Endodermal cell (in vitro differentiated cells): ENCODE measurements at regions not wholly inside any gene's neighbourhood (a gene's known extent, or its start where the extent isn't known, plus 50 kb on each side); places are given as distances from the start of the nearest gene placed in this dataset.
"Not testable (repeated sequence)": the region's sequence is repeated elsewhere in the genome, so short reads cannot be mapped to it uniquely, and the experiment has no call there.

Source experiments
- DNase-seq: peaks from one replicate; pipeline ENCODE4 v3.0.0-alpha.2; 2017
- H3K27ac ChIP-seq: 2 replicates; pipeline ENCODE4 v1.5.1; 2013; ENCODE audit warnings: mild to moderate bottlenecking, low read depth, low read length, moderate library complexity
- H3K27me3 ChIP-seq: 2 replicates; pipeline ENCODE4 v1.6.1; 2013; ENCODE audit warnings: mild to moderate bottlenecking, low read length, moderate library complexity; ENCODE audit not compliant: insufficient read depth, control insufficient read depth, poor library complexity, severe bottlenecking
- H3K36me3 ChIP-seq: 2 replicates; pipeline ENCODE4 v1.7.0; 2013; ENCODE audit warnings: mild to moderate bottlenecking, low read length, moderate library complexity; ENCODE audit not compliant: control insufficient read depth, insufficient read depth
- H3K4me1 ChIP-seq: one replicate; pipeline ENCODE4 v1.7.0; 2013; ENCODE audit warnings: low read length; ENCODE audit not compliant: control insufficient read depth, insufficient read depth
- H3K4me3 ChIP-seq: 2 replicates; pipeline ENCODE4 v1.5.1; 2013; ENCODE audit warnings: mild to moderate bottlenecking, low read length, moderate library complexity
- H3K9ac ChIP-seq: 2 replicates; pipeline ENCODE4 v1.6.1; 2013; ENCODE audit warnings: mild to moderate bottlenecking, low read length, moderate library complexity; ENCODE audit not compliant: poor library complexity, severe bottlenecking; ENCODE audit errors: extremely low read depth
- H3K9me3 ChIP-seq: 2 replicates; pipeline ENCODE4 v1.6.1; 2013; ENCODE audit warnings: mild to moderate bottlenecking, low read length, moderate library complexity; ENCODE audit not compliant: control insufficient read depth
- H3K27ac Mint-ChIP-seq: 2 replicates; pipeline ENCODE4 v1.8.0; 2020; ENCODE audit warnings: mixed read lengths
- H3K27me3 Mint-ChIP-seq: 2 replicates; pipeline ENCODE4 v1.8.0; 2021; ENCODE audit warnings: mild to moderate bottlenecking, mixed read lengths; ENCODE audit not compliant: insufficient read depth
- H3K36me3 Mint-ChIP-seq: 2 replicates; pipeline ENCODE4 v1.8.0; 2020; ENCODE audit warnings: low read depth, mixed read lengths
- H3K4me1 Mint-ChIP-seq: 2 replicates; pipeline ENCODE4 v1.8.0; 2020; ENCODE audit warnings: mixed read lengths
- H3K4me3 Mint-ChIP-seq: 2 replicates; pipeline ENCODE4 v1.8.0; 2020; ENCODE audit warnings: mild to moderate bottlenecking, moderate library complexity, mixed read lengths
- H3K9me3 Mint-ChIP-seq: 2 replicates; pipeline ENCODE4 v1.8.0; 2020; ENCODE audit warnings: mild to moderate bottlenecking, mixed read lengths
- WGBS, 2 experiments: methylation state at CpG; one replicate each; pipeline versions ENCODE4 v1.1.5 to v1.1.7; 2013; ENCODE audit warnings: missing lambda C conversion rate in 2 of 2, mixed read lengths in 1 of 2; ENCODE audit not compliant: insufficient coverage in 1 of 2, insufficient read length in 1 of 2; 5-methylcytosine and 5-hydroxymethylcytosine counted together
- TF ChIP-seq, protein P1 (sequence below): fragments of 200-600 bp; sonication (generic); conservative IDR thresholded peaks from 2 replicates; pipeline ENCODE4 v1.5.0; 2021; ENCODE audit warnings: antibody characterized with exemption, mild to moderate bottlenecking

DNA sequence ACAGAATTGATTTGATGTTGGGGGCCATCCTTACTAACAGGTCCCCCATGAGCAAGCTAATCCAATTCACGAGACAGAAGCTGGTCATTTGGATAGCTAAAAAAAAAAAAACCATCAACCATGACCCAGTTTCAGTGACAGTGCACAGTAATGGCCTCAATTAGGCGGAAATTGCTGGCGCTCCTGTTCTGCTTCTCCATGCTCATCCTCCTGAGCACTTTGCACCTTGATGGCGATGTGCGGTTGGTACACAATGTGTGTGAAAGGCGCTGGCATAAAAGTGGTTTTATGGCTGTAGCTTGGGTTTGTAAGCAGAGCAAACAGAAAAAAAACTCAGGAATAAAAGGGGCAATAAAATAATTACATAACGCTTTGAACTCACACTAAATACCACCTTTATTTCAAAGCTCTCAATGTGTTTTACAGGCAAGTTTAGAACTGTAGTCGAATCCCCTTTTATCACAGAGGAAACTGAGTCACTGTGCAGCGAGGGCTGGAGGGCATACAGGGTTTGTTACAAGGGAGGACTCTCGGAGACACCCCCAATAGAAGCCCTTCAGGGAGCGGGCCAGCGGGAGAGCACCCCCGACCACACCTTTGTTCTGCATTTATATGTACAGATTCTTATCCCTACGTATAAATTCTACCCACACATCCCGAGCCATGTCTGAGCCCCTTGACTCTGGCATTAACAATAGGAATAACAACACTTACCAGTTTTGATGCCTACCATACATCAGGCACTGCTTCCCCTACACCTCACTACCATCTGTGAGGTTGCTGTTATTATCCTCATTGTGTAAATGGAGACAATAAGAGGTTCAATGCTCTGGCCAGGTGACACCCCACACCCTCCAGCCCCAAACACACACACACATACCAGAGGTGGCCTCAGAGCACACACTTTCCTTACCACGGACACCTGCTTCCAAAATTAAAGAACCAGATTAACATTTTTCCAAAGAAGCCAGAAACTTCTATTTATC, 213.5 kb upstream of the IRF2BP2 start:
- Histone ChIP-seq H3K4me3 (no peak overlapping the region), H3K9me3 (no peaks in the 10 kb centered on the region), H3K4me1 (no peaks in the 10 kb centered on the region), H3K9ac (no peak overlapping the region), H3K27me3 (peaks cover 12% of the 10 kb centered on the region), H3K27ac (no peak overlapping the region), H3K36me3 (no peaks in the 10 kb centered on the region)
- no peak overlapping the region for H3K4me3 Mint-ChIP-seq
- no peak overlapping the region for H3K27ac Mint-ChIP-seq
- H3K27me3 Mint-ChIP-seq: peaks cover 3% of the 10 kb centered on the region
- DNase-seq: no peak
- H3K9me3 Mint-ChIP-seq: no peaks in the 10 kb centered on the region
- H3K4me1 Mint-ChIP-seq: no peaks in the 10 kb centered on the region
- TF ChIP-seq, protein P1, sequence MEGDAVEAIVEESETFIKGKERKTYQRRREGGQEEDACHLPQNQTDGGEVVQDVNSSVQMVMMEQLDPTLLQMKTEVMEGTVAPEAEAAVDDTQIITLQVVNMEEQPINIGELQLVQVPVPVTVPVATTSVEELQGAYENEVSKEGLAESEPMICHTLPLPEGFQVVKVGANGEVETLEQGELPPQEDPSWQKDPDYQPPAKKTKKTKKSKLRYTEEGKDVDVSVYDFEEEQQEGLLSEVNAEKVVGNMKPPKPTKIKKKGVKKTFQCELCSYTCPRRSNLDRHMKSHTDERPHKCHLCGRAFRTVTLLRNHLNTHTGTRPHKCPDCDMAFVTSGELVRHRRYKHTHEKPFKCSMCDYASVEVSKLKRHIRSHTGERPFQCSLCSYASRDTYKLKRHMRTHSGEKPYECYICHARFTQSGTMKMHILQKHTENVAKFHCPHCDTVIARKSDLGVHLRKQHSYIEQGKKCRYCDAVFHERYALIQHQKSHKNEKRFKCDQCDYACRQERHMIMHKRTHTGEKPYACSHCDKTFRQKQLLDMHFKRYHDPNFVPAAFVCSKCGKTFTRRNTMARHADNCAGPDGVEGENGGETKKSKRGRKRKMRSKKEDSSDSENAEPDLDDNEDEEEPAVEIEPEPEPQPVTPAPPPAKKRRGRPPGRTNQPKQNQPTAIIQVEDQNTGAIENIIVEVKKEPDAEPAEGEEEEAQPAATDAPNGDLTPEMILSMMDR: no peak
- H3K36me3 Mint-ChIP-seq: no peaks in the 10 kb centered on the region
- WGBS, 2 experiments: 92 to 94% methylated on average over 7 to 16 of the region's 16 CpGs

DNA sequence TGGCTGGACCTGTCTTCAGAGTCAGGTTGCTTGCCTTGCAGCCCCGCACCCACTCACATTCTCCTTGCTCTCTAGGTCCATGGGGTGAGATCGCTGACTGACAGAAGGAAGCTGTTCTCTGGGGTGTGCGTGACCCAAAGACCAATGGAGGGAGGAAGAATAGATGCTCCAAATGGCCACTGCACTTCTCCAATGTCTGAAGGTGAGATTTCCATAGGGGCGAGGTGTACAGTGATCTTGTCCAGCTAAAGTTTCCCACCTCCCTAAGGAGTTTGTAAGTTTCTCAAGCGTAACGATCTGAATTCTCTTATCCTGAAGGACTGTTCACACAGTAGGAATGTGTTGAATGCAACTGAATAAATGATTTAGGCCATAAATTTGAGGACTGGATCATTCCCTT, 211.9 kb upstream of the IRF2BP2 start:
- no peak for DNase-seq
- no peak overlapping the region for H3K27ac ChIP-seq
- 97 to 100% methylated on average over 5 to 6 of the region's 6 CpGs for WGBS, 2 experiments
- Mint-ChIP-seq H3K9me3 (no peaks in the 10 kb centered on the region), H3K4me1 (peaks cover 2% of the 10 kb centered on the region), H3K4me3 (no peak overlapping the region), H3K27ac (no peak overlapping the region), H3K27me3 (no peaks in the 10 kb centered on the region), H3K36me3 (no peaks in the 10 kb centered on the region)
- H3K36me3 ChIP-seq: no peaks in the 10 kb centered on the region
- H3K9ac ChIP-seq: no peak overlapping the region
- H3K27me3 ChIP-seq: peaks cover 5% of the 10 kb centered on the region
- no peak overlapping the region for H3K4me3 ChIP-seq
- H3K4me1 ChIP-seq: no peaks in the 10 kb centered on the region
- H3K9me3 ChIP-seq: no peaks in the 10 kb centered on the region
- TF ChIP-seq, protein P1: no peak

DNA sequence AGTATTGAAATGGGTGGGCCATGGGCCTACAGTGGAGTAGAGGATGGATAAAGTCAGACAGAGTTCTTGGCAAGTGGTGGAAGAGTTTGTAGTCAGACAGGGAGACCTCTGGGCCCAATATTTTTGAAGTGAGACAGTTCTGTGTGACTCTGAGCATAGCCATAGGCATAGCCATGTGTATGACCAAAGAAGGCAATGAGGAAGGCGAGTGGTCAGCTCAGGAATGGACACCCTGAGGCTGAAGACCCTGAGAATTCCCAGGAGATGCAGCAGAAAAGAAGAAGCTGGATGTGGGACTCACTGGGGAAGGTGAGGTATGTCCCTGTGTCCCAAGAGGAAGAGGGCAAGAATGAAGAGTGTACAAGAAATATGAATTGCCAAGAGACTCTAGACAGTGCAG, 210.6 kb upstream of the IRF2BP2 start:
- Histone ChIP-seq H3K4me3 (no peak overlapping the region), H3K4me1 (no peaks in the 10 kb centered on the region), H3K9ac (no peak overlapping the region), H3K27me3 (peaks cover 5% of the 10 kb centered on the region), H3K27ac (no peak overlapping the region), H3K9me3 (no peaks in the 10 kb centered on the region), H3K36me3 (no peaks in the 10 kb centered on the region)
- H3K4me1 Mint-ChIP-seq: peaks cover 2% of the 10 kb centered on the region
- DNase-seq: no peak
- no peak overlapping the region for H3K4me3 Mint-ChIP-seq
- WGBS, 2 experiments: 84 to 100% methylated on average over 1 of the region's 1 CpG
- H3K27me3 Mint-ChIP-seq: no peaks in the 10 kb centered on the region
- no peaks in the 10 kb centered on the region for H3K36me3 Mint-ChIP-seq
- no peaks in the 10 kb centered on the region for H3K9me3 Mint-ChIP-seq
- TF ChIP-seq, protein P1: no peak
- no peak overlapping the region for H3K27ac Mint-ChIP-seq

DNA sequence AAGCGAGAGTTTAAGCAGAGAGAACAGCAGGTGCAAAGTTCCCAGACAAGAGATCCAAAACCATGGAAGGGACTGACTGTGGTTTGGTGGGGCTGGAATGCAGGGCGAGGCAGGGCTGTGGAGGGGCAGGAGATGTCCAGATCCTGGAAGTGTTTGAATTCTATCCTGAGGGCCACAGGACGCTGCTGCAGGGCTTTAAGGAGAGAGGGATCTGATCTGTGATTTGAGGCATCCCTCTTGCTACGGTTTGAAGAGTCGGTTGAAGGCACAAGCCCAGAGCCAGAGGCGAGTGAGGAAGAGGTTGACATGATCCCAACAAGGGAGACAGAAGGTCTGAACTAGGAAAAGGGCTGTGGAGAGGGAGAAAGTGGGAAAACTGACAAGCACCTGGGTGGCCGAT, 209.9 kb upstream of the IRF2BP2 start:
- not testable (repeated sequence) for H3K4me3 Mint-ChIP-seq, DNase-seq, H3K27ac ChIP-seq, H3K9me3 Mint-ChIP-seq, H3K4me1 Mint-ChIP-seq, H3K27me3 Mint-ChIP-seq, H3K27ac Mint-ChIP-seq, H3K4me3 ChIP-seq, H3K27me3 ChIP-seq, H3K9me3 ChIP-seq, H3K9ac ChIP-seq, H3K4me1 ChIP-seq, H3K36me3 Mint-ChIP-seq, H3K36me3 ChIP-seq
- WGBS, 2 experiments: 100% methylated on average over 1 of the region's 7 CpGs; no CpG with 5 or more reads in 1 of the 2 experiments

DNA sequence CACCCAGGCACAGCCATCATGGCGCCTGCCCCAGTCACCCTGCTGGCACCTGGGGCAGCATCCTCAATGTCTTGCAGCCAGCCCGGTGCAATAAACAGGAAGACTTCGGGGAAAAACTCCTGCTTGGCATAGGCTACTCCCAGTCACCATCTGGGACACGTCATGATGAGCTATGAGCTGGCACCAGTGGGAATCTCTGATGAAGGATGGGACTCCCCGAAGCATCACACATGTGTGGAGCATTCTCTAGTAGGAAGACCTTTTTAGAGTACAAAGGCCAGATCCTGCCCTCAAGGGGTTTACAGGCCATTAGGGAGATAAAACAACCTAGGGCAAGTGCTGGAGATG, 208.0 kb upstream of the IRF2BP2 start:
- H3K27me3 Mint-ChIP-seq, H3K4me3 Mint-ChIP-seq, H3K36me3 ChIP-seq, H3K9ac ChIP-seq, H3K4me1 ChIP-seq, H3K9me3 ChIP-seq, H3K27ac ChIP-seq, H3K27me3 ChIP-seq, H3K4me1 Mint-ChIP-seq, H3K4me3 ChIP-seq, DNase-seq, H3K9me3 Mint-ChIP-seq, H3K27ac Mint-ChIP-seq, H3K36me3 Mint-ChIP-seq: not testable (repeated sequence)
- WGBS, 2 experiments: 90% methylated on average over 2 of the region's 5 CpGs; no CpG with 5 or more reads in 1 of the 2 experiments
